Mesenchymal stem cell (in vitro differentiated cells and primary cell): ENCODE measurements at regions not wholly inside any gene's neighbourhood (a gene's known extent, or its start where the extent isn't known, plus 50 kb on each side); places are given as distances from the start of the nearest gene placed in this dataset.

Experiments
- DNase-seq: peaks from one replicate; pipeline ENCODE4 v3.0.0-alpha.2; 2013
- H2AFZ ChIP-seq: one replicate; pipeline ENCODE4 v1.6.1; 2013; ENCODE audit warnings: low read depth, mild to moderate bottlenecking, control low read depth, inconsistent platforms, low read length, moderate library complexity
- H2AK5ac ChIP-seq: 2 replicates; pipeline ENCODE4 v1.6.1; 2013; ENCODE audit warnings: low read length, moderate library complexity, mild to moderate bottlenecking, inconsistent platforms; ENCODE audit not compliant: severe bottlenecking
- H2BK120ac ChIP-seq: one replicate; pipeline ENCODE4 v1.6.1; 2013; ENCODE audit warnings: low read depth, mild to moderate bottlenecking, inconsistent platforms, low read length, moderate library complexity
- H2BK12ac ChIP-seq, 2 experiments: one replicate each; pipeline ENCODE4 v1.6.1; 2013; ENCODE audit warnings: inconsistent platforms in 2 of 2, low read length in 2 of 2, mild to moderate bottlenecking in 2 of 2, moderate library complexity in 2 of 2, control low read depth in 1 of 2
- H2BK15ac ChIP-seq: one replicate; pipeline ENCODE4 v1.6.1; 2013; ENCODE audit warnings: mild to moderate bottlenecking, low read depth, inconsistent platforms; ENCODE audit not compliant: poor library complexity, severe bottlenecking
- H2BK5ac ChIP-seq: 2 replicates; pipeline ENCODE4 v1.6.1; 2013; ENCODE audit warnings: low read depth, mild to moderate bottlenecking, low read length, control low read depth, inconsistent platforms; ENCODE audit not compliant: poor library complexity, severe bottlenecking
- H3K14ac ChIP-seq, 2 experiments: one replicate each; pipeline ENCODE4 v1.6.1; 2013; ENCODE audit warnings: inconsistent platforms in 2 of 2, low read length in 2 of 2, control low read depth in 1 of 2, mild to moderate bottlenecking in 1 of 2, moderate library complexity in 1 of 2
- H3K18ac ChIP-seq, 2 experiments: one replicate each; pipeline ENCODE4 v1.6.1; 2013; ENCODE audit warnings: inconsistent platforms in 2 of 2, low read length in 2 of 2, control low read depth in 1 of 2, low read depth in 1 of 2, mild to moderate bottlenecking in 1 of 2
- H3K23ac ChIP-seq, 2 experiments: one replicate each; pipeline ENCODE4 v1.6.1; 2013; ENCODE audit warnings: inconsistent platforms in 2 of 2, low read length in 2 of 2, mild to moderate bottlenecking in 2 of 2, moderate library complexity in 2 of 2, control low read depth in 1 of 2
- H3K27ac ChIP-seq: 2 replicates; pipeline ENCODE4 v1.5.1; 2013; ENCODE audit warnings: mild to moderate bottlenecking, moderate library complexity, low read length, control low read depth, inconsistent platforms; ENCODE audit not compliant: poor library complexity, severe bottlenecking
- H3K27me3 ChIP-seq, 2 experiments: 2 replicates each; pipeline versions ENCODE4 v1.6.1 to v1.7.0; 2013; ENCODE audit warnings: low read length in 2 of 2, mild to moderate bottlenecking in 2 of 2, moderate library complexity in 2 of 2, control low read depth in 1 of 2, inconsistent platforms in 1 of 2; ENCODE audit not compliant: control insufficient read depth in 1 of 2, insufficient read depth in 1 of 2
- H3K36me3 ChIP-seq, 2 experiments: 2 replicates each; pipeline versions ENCODE4 v1.6.1 to v1.7.0; 2013; ENCODE audit warnings: low read length in 2 of 2, control low read depth in 1 of 2, inconsistent platforms in 1 of 2, low read depth in 1 of 2, mild to moderate bottlenecking in 1 of 2; ENCODE audit not compliant: insufficient read depth in 2 of 2, control insufficient read depth in 1 of 2
- H3K4ac ChIP-seq, 2 experiments: one replicate each; pipeline ENCODE4 v1.6.1; 2013; ENCODE audit warnings: inconsistent platforms in 2 of 2, low read length in 2 of 2, mild to moderate bottlenecking in 2 of 2, moderate library complexity in 2 of 2, control low read depth in 1 of 2, low read depth in 1 of 2
- H3K4me1 ChIP-seq: 2 replicates; pipeline ENCODE4 v1.6.1; 2013; ENCODE audit warnings: low read depth, low read length, control low read depth; ENCODE audit not compliant: control insufficient read depth, insufficient read depth
- H3K4me2 ChIP-seq: 2 replicates; pipeline ENCODE4 v1.6.1; 2013; ENCODE audit warnings: low read length, mild to moderate bottlenecking, inconsistent platforms; ENCODE audit not compliant: poor library complexity, severe bottlenecking
- H3K4me3 ChIP-seq, 2 experiments: 2 replicates each; pipeline versions ENCODE4 v1.5.1 to v1.7.0; 2013; ENCODE audit warnings: low read length in 2 of 2, mild to moderate bottlenecking in 2 of 2, control low read depth in 1 of 2, low read depth in 1 of 2; ENCODE audit not compliant: insufficient read depth in 1 of 2
- H3K79me1 ChIP-seq: replicated peaks from 2 replicates; pipeline ENCODE4 v1.6.1; 2013; ENCODE audit warnings: mild to moderate bottlenecking, control low read depth, low read length, inconsistent platforms; ENCODE audit not compliant: poor library complexity, severe bottlenecking
- H3K9ac ChIP-seq: 2 replicates; pipeline ENCODE4 v1.7.0; 2013; ENCODE audit warnings: mild to moderate bottlenecking, low read length, moderate library complexity
- H3K9me3 ChIP-seq: 2 replicates; pipeline ENCODE4 v1.7.0; 2013; ENCODE audit warnings: mild to moderate bottlenecking, low read length; ENCODE audit not compliant: control insufficient read depth
- H4K8ac ChIP-seq: one replicate; pipeline ENCODE4 v1.6.1; 2013; ENCODE audit warnings: inconsistent platforms, mild to moderate bottlenecking, low read length, moderate library complexity
- H4K91ac ChIP-seq: one replicate; pipeline ENCODE4 v1.6.1; 2013; ENCODE audit warnings: mild to moderate bottlenecking, low read length, inconsistent platforms
- WGBS: methylation state at CpG from one replicate; pipeline ENCODE4 v1.1.7; 2013; ENCODE audit warnings: mixed read lengths; 5-methylcytosine and 5-hydroxymethylcytosine counted together

GRCh38 chr2:74036010-74036409 lies 51.3 kb downstream of the TET3 start:
- H3K4me3 ChIP-seq: no peak overlapping the region
- no peak overlapping the region for H2AFZ ChIP-seq
- no peak overlapping the region for H2BK12ac ChIP-seq
- no peak overlapping the region for H3K4ac ChIP-seq
- no peak overlapping the region for H3K9ac ChIP-seq
- H3K4me2 ChIP-seq: no peak overlapping the region
- H3K79me1 ChIP-seq: peaks cover 41% of the 10 kb centered on the region
- no peak overlapping the region for H2BK15ac ChIP-seq
- no peak overlapping the region for H3K23ac ChIP-seq
- no peak overlapping the region for H2BK120ac ChIP-seq
- H3K27me3 ChIP-seq: no peaks in the 10 kb centered on the region
- no peak overlapping the region for H4K8ac ChIP-seq
- no peaks in the 10 kb centered on the region for H3K9me3 ChIP-seq
- no peaks in the 10 kb centered on the region for H3K36me3 ChIP-seq
- no peak overlapping the region for H3K14ac ChIP-seq
- no peak overlapping the region for H2BK5ac ChIP-seq
- peaks cover 10% of the 10 kb centered on the region for H3K4me1 ChIP-seq
- H3K18ac ChIP-seq: no peak overlapping the region
- no peak for DNase-seq
- H2AK5ac ChIP-seq: no peak overlapping the region
- WGBS: 94% methylated on average over 2 of the region's 7 CpGs
- H4K91ac ChIP-seq: no peak overlapping the region
- H3K27ac ChIP-seq: no peak overlapping the region

- Histone ChIP-seq H3K4me2 (no peak overlapping the region), H3K27me3 (no peaks in the 10 kb centered on the region), H2AFZ (no peak overlapping the region), H2BK120ac (no peak overlapping the region), H4K91ac (no peak overlapping the region), H3K4me3 (no peak overlapping the region), H3K79me1 (peaks cover 40% of the 10 kb centered on the region), H3K4me1 (peaks cover 10% of the 10 kb centered on the region), H4K8ac (no peak overlapping the region), H3K27ac (no peak overlapping the region), H3K14ac (peak overlapping the region in 1 of 2 experiments; percentile 6), H3K4ac (no peak overlapping the region), H2AK5ac (no peak overlapping the region), H3K23ac (no peak overlapping the region), H3K18ac (no peak overlapping the region), H3K36me3 (no peaks in the 10 kb centered on the region), H2BK15ac (no peak overlapping the region), H2BK12ac (no peak overlapping the region), H2BK5ac (no peak overlapping the region), H3K9me3 (no peaks in the 10 kb centered on the region), H3K9ac (no peak overlapping the region)
- 91% methylated on average over 4 of the region's 4 CpGs for WGBS
- no peak for DNase-seq
These were observed 51.9 kb downstream of the TET3 start for GRCh38 chr2:74036450-74037195.

GRCh38 chr2:74037379-74037860 lies 52.7 kb downstream of the TET3 start:
- no peaks in the 10 kb centered on the region for H3K27me3 ChIP-seq
- no peak overlapping the region for H3K4ac ChIP-seq
- H4K91ac ChIP-seq: no peak overlapping the region
- no peak overlapping the region for H2AFZ ChIP-seq
- H3K14ac ChIP-seq: no peak overlapping the region
- no peak overlapping the region for H2BK120ac ChIP-seq
- no peak overlapping the region for H3K18ac ChIP-seq
- H3K23ac ChIP-seq: no peak overlapping the region
- H3K9ac ChIP-seq: no peak overlapping the region
- no peak overlapping the region for H2BK15ac ChIP-seq
- H3K4me2 ChIP-seq: no peak overlapping the region
- peak; percentile 66 for DNase-seq
- WGBS: no CpG with 5 or more reads among the region's 1 CpG
- peaks cover 37% of the 10 kb centered on the region for H3K79me1 ChIP-seq
- no peak overlapping the region for H3K4me3 ChIP-seq
- H2AK5ac ChIP-seq: no peak overlapping the region
- H4K8ac ChIP-seq: no peak overlapping the region
- H3K36me3 ChIP-seq: no peaks in the 10 kb centered on the region
- no peak overlapping the region for H2BK5ac ChIP-seq
- peaks cover 5% of the 10 kb centered on the region for H3K4me1 ChIP-seq
- no peak overlapping the region for H2BK12ac ChIP-seq
- no peak overlapping the region for H3K27ac ChIP-seq
- H3K9me3 ChIP-seq: no peaks in the 10 kb centered on the region

GRCh38 chr2:74039611-74040010 lies 54.9 kb downstream of the TET3 start:
- H4K8ac ChIP-seq: no peak overlapping the region
- H3K9me3 ChIP-seq: no peaks in the 10 kb centered on the region
- no peak overlapping the region for H3K14ac ChIP-seq
- H3K79me1 ChIP-seq: peaks cover 46% of the 10 kb centered on the region
- no peak for DNase-seq
- H3K4me1 ChIP-seq: peaks cover 3% of the 10 kb centered on the region
- H2AFZ ChIP-seq: no peak overlapping the region
- no peak overlapping the region for H2BK12ac ChIP-seq
- no peaks in the 10 kb centered on the region for H3K36me3 ChIP-seq
- no peak overlapping the region for H3K27ac ChIP-seq
- H2AK5ac ChIP-seq: no peak overlapping the region
- no peak overlapping the region for H2BK15ac ChIP-seq
- H2BK120ac ChIP-seq: no peak overlapping the region
- WGBS: 78% methylated on average over 2 of the region's 2 CpGs
- no peak overlapping the region for H3K18ac ChIP-seq
- H3K27me3 ChIP-seq: no peaks in the 10 kb centered on the region
- H3K23ac ChIP-seq: no peak overlapping the region
- H3K4me3 ChIP-seq: no peak overlapping the region
- H3K4me2 ChIP-seq: no peak overlapping the region
- no peak overlapping the region for H3K4ac ChIP-seq
- H4K91ac ChIP-seq: no peak overlapping the region
- no peak overlapping the region for H3K9ac ChIP-seq
- no peak overlapping the region for H2BK5ac ChIP-seq
